NT2/D1 (cell line): ENCODE measurements at regions not wholly inside any gene's neighbourhood (a gene's known extent, or its start where the extent isn't known, plus 50 kb on each side); places are given as distances from the start of the nearest gene placed in this dataset.

Experiments
- DNase-seq: peaks from one replicate; pipeline ENCODE4 v3.0.0-alpha.2; 2011; ENCODE audit warnings: low read depth, low spot score
- H3K27me3 ChIP-seq: 2 replicates; pipeline ENCODE4 v1.6.0; 2011; ENCODE audit warnings: mild to moderate bottlenecking; ENCODE audit not compliant: insufficient read length, insufficient read depth
- H3K36me3 ChIP-seq: 2 replicates; pipeline ENCODE4 v1.6.1; 2011; ENCODE audit warnings: mild to moderate bottlenecking, low read length, mixed read lengths; ENCODE audit not compliant: insufficient read depth, insufficient read length
- H3K4me1 ChIP-seq: 2 replicates; pipeline ENCODE4 v1.5.1; 2011; ENCODE audit not compliant: insufficient read depth, insufficient read length
- H3K4me3 ChIP-seq: 2 replicates; pipeline ENCODE4 v1.5.1; 2011; ENCODE audit warnings: low read depth; ENCODE audit not compliant: insufficient read length
- H3K9ac ChIP-seq: 2 replicates; pipeline ENCODE4 v1.6.0; 2011; ENCODE audit warnings: low read depth; ENCODE audit not compliant: insufficient read length
- H3K9me3 ChIP-seq: 2 replicates; pipeline ENCODE4 v1.5.1; 2011; ENCODE audit warnings: mild to moderate bottlenecking, low read length; ENCODE audit not compliant: insufficient read depth
- SUZ12 ChIP-seq: IDR thresholded peaks from 2 replicates; pipeline ENCODE4 v1.6.1; 2011; ENCODE audit not compliant: insufficient read length, insufficient read depth; ENCODE audit errors: extremely low read depth
- YY1 ChIP-seq: IDR thresholded peaks from 2 replicates; pipeline ENCODE4 v1.6.1; 2011; ENCODE audit not compliant: insufficient read length, insufficient read depth
- ZNF274 ChIP-seq: IDR thresholded peaks from 2 replicates; pipeline ENCODE4 v1.6.1; 2011; ENCODE audit warnings: mild to moderate bottlenecking, low read depth, low read length

GRCh38 chr21:35855484-35855883 is 204.8 kb downstream of the SETD4 start:
- no peak overlapping the region for H3K4me3 ChIP-seq
- no peaks in the 10 kb centered on the region for H3K9me3 ChIP-seq
- no peak for DNase-seq
- H3K27me3 ChIP-seq: no peaks in the 10 kb centered on the region
- no peaks in the 10 kb centered on the region for H3K4me1 ChIP-seq
- no peak overlapping the region for H3K9ac ChIP-seq
- no peaks in the 10 kb centered on the region for H3K36me3 ChIP-seq
- TF ChIP-seq YY1 (no peak), ZNF274 (no peak), SUZ12 (no peak)

GRCh38 chr21:35854281-35854680 is 206.0 kb downstream of the SETD4 start:
- TF ChIP-seq YY1 (no peak), SUZ12 (no peak), ZNF274 (no peak)
- DNase-seq: no peak
- Histone ChIP-seq H3K36me3 (no peaks in the 10 kb centered on the region), H3K4me3 (no peak overlapping the region), H3K4me1 (no peaks in the 10 kb centered on the region), H3K27me3 (no peaks in the 10 kb centered on the region), H3K9ac (no peak overlapping the region), H3K9me3 (no peaks in the 10 kb centered on the region)

GRCh38 chr21:35853321-35854239 is 206.7 kb downstream of the SETD4 start:
- H3K9me3 ChIP-seq: no peaks in the 10 kb centered on the region
- no peak overlapping the region for H3K9ac ChIP-seq
- TF ChIP-seq SUZ12 (no peak), YY1 (no peak), ZNF274 (no peak)
- H3K36me3 ChIP-seq: no peaks in the 10 kb centered on the region
- no peak overlapping the region for H3K4me3 ChIP-seq
- no peaks in the 10 kb centered on the region for H3K4me1 ChIP-seq
- H3K27me3 ChIP-seq: no peaks in the 10 kb centered on the region
- no peak for DNase-seq

- no peaks in the 10 kb centered on the region for H3K27me3 ChIP-seq
- no peak for DNase-seq
- no peak overlapping the region for H3K4me3 ChIP-seq
- no peaks in the 10 kb centered on the region for H3K4me1 ChIP-seq
- no peaks in the 10 kb centered on the region for H3K9me3 ChIP-seq
- H3K9ac ChIP-seq: no peak overlapping the region
- H3K36me3 ChIP-seq: no peaks in the 10 kb centered on the region
- TF ChIP-seq ZNF274: no peak
- TF ChIP-seq SUZ12: no peak
- TF ChIP-seq YY1: no peak
Measured at GRCh38 chr21:35852820-35853219, 207.5 kb downstream of the SETD4 start.

- Histone ChIP-seq H3K36me3 (no peaks in the 10 kb centered on the region), H3K4me1 (no peaks in the 10 kb centered on the region), H3K4me3 (no peak overlapping the region), H3K27me3 (no peaks in the 10 kb centered on the region), H3K9me3 (no peaks in the 10 kb centered on the region), H3K9ac (no peak overlapping the region)
- TF ChIP-seq ZNF274 (no peak), SUZ12 (no peak), YY1 (no peak)
- DNase-seq: no peak
Measured at GRCh38 chr21:35850542-35851103, 209.7 kb downstream of the SETD4 start.

- DNase-seq: no peak
- no peak overlapping the region for H3K9ac ChIP-seq
Measured at GRCh38 chr21:35850029-35850428, 210.3 kb downstream of the SETD4 start.

GRCh38 chr21:35849144-35849543 is 211.2 kb downstream of the SETD4 start:
- H3K27me3 ChIP-seq: no peaks in the 10 kb centered on the region
- TF ChIP-seq ZNF274 (no peak), SUZ12 (no peak), YY1 (no peak)
- no peak overlapping the region for H3K4me3 ChIP-seq

More at GRCh38 chr21:35850029-35850428, 210.3 kb downstream of the SETD4 start:
- Histone ChIP-seq H3K27me3 (no peaks in the 10 kb centered on the region), H3K36me3 (no peaks in the 10 kb centered on the region), H3K9me3 (no peaks in the 10 kb centered on the region), H3K4me1 (no peaks in the 10 kb centered on the region), H3K4me3 (no peak overlapping the region)
- TF ChIP-seq ZNF274 (no peak), YY1 (no peak), SUZ12 (no peak)

More at GRCh38 chr21:35849144-35849543, 211.2 kb downstream of the SETD4 start:
- Histone ChIP-seq H3K4me1 (no peaks in the 10 kb centered on the region), H3K9ac (no peak overlapping the region), H3K9me3 (no peaks in the 10 kb centered on the region), H3K36me3 (no peaks in the 10 kb centered on the region)
- DNase-seq: no peak
